CD4-positive, alpha-beta T cell treated with Interleukin-17A for 4 hours (primary cell): ENCODE measurements at regions not wholly inside any gene's neighbourhood (a gene's known extent, or its start where the extent isn't known, plus 50 kb on each side); places are given as distances from the start of the nearest gene placed in this dataset.

Experiments used
- DNase-seq: peaks from one replicate; pipeline ENCODE4 v3.0.0-alpha.2; 2020; ENCODE audit warnings: mixed read lengths

- DNase-seq: no peak
Observed at GRCh38 chr6:44682987-44683779, 295.7 kb downstream of the CDC5L start.

- DNase-seq: no peak
Observed at GRCh38 chr6:44685213-44685612, 297.7 kb downstream of the CDC5L start.

- DNase-seq: no peak
Observed at GRCh38 chr6:44696099-44696498, 308.6 kb downstream of the CDC5L start.

- no peak for DNase-seq
Observed at GRCh38 chr6:44696686-44697085, 309.2 kb downstream of the CDC5L start.

- DNase-seq: no peak
Observed at GRCh38 chr6:44697327-44697726, 309.8 kb downstream of the CDC5L start.

- no peak for DNase-seq
Observed at GRCh38 chr6:44698602-44699001, 311.1 kb downstream of the CDC5L start.

- no peak for DNase-seq
Observed at GRCh38 chr6:44699082-44699481, 311.6 kb downstream of the CDC5L start.

GRCh38 chr6:44699851-44700250 is 312.3 kb downstream of the CDC5L start:
- DNase-seq: no peak

GRCh38 chr6:44700422-44700821 is 312.9 kb downstream of the CDC5L start:
- DNase-seq: no peak

- DNase-seq: no peak
Observed at GRCh38 chr6:44701038-44701636, 313.6 kb downstream of the CDC5L start.

GRCh38 chr6:44701637-44702101 is 314.2 kb downstream of the CDC5L start:
- no peak for DNase-seq

GRCh38 chr6:44702292-44702691 is 314.8 kb downstream of the CDC5L start:
- DNase-seq: no peak

- no peak for DNase-seq
Observed at GRCh38 chr6:44704240-44705150, 317.0 kb downstream of the CDC5L start.

GRCh38 chr6:44705596-44705995 is 318.1 kb downstream of the CDC5L start:
- no peak for DNase-seq

GRCh38 chr6:44706011-44706410 is 318.5 kb downstream of the CDC5L start:
- DNase-seq: no peak

GRCh38 chr6:44708208-44708607 is 320.7 kb downstream of the CDC5L start:
- DNase-seq: no peak

GRCh38 chr6:44712353-44713111 is 325.0 kb downstream of the CDC5L start:
- no peak for DNase-seq

GRCh38 chr6:44715188-44715587 is 327.7 kb downstream of the CDC5L start:
- DNase-seq: no peak

GRCh38 chr6:44715925-44716324 is 328.4 kb downstream of the CDC5L start:
- no peak for DNase-seq

- DNase-seq: no peak
Observed at GRCh38 chr6:44717431-44717830, 329.9 kb downstream of the CDC5L start.

GRCh38 chr6:44721954-44722578 is 334.6 kb downstream of the CDC5L start:
- no peak for DNase-seq

GRCh38 chr6:44722736-44723135 is 335.2 kb downstream of the CDC5L start:
- no peak for DNase-seq
